ENCODE measurements at regions not wholly inside any gene's neighbourhood (a gene's known extent, or its start where the extent isn't known, plus 50 kb on each side); places are given as distances from the start of the nearest gene placed in this dataset.

DNA sequence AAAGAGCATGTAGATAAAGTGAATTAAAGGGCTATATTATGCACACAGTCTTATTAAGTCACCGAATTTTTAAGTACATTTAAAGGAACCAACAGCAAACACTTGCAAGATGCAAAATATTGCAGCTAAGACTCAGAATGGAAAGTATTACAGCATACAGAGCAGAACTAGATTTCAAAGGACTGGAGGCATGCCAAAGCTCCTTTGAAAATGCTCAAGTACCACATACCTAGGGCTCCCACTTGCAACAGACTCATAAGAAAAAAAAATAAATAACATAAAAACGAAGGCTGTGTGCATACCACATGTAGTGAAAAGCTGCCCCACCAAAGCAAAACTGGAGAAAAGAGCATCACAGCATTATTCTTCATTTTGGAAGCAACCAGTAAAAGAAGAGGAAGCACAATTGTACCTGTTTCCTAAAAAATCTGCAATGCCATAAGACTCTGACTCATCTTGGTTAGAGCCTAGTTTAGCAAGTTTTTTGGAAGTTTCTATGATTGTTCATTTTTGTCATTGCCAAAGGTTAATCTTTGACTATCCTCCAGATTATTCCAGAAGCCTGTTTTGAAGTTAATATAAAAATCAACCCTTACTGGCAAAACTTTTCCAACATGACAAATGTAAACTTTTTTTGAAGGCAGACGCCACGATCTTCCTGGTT is 306.0 kb upstream of the COL3A1 start:
- 69 to 74% methylated on average over 4 of the region's 4 CpGs for WGBS, 2 donors
- TF ChIP-seq, protein P1, sequence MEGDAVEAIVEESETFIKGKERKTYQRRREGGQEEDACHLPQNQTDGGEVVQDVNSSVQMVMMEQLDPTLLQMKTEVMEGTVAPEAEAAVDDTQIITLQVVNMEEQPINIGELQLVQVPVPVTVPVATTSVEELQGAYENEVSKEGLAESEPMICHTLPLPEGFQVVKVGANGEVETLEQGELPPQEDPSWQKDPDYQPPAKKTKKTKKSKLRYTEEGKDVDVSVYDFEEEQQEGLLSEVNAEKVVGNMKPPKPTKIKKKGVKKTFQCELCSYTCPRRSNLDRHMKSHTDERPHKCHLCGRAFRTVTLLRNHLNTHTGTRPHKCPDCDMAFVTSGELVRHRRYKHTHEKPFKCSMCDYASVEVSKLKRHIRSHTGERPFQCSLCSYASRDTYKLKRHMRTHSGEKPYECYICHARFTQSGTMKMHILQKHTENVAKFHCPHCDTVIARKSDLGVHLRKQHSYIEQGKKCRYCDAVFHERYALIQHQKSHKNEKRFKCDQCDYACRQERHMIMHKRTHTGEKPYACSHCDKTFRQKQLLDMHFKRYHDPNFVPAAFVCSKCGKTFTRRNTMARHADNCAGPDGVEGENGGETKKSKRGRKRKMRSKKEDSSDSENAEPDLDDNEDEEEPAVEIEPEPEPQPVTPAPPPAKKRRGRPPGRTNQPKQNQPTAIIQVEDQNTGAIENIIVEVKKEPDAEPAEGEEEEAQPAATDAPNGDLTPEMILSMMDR (IDR thresholded peaks at IDR 0.05): no peak
- TF ChIP-seq POLR2A (IDR thresholded peaks at IDR 0.05): no peak
- H3K36me3 ChIP-seq (ENCODE audit: low read depth, missing control alignments): no peaks in the 10 kb centered on the region
- H3K27me3 ChIP-seq: no peaks in the 10 kb centered on the region
- H3K4me1 ChIP-seq: no peaks in the 10 kb centered on the region
- H3K9me3 ChIP-seq: no peaks in the 10 kb centered on the region
- DNase-seq: no peak
- no peak overlapping the region for H3K4me3 ChIP-seq
- intact Hi-C loops (cut with DNase I; ENCODE audit: low total_unique reads): no loop called here
- no peak overlapping the region for H3K27ac ChIP-seq

DNA sequence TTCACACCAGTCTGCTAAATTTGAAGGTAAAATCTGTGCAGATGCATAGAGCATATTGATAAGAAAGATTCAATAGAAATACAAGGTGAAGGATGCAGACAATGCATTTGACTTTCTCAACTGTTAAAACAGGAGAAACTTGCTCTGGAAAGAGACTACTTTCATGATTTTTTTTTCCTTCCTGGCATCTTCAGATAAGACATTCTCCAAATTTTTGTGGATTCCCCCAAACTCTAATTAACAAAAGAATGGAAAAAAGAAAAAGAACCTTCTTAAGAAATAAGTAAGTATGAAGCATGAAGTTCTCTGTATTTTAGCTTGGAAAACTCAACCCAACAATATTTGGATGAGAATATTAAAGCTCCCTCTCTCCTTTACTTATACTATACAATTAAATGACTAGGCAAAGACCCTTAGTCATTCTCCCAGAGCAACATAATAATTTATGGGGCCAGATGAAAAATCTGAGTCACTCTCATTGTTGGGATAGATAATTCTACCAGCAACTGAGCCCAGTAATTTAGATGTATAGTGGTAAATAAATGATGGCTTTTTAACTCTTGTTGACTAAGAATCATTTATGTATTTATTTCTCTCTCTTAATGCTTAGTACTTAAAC is 298.7 kb upstream of the COL3A1 start:
- no peaks in the 10 kb centered on the region for H3K27me3 ChIP-seq
- no peak for TF ChIP-seq POLR2A (IDR thresholded peaks at IDR 0.05)
- TF ChIP-seq, protein P1 (IDR thresholded peaks at IDR 0.05): no peak
- no peaks in the 10 kb centered on the region for H3K36me3 ChIP-seq (ENCODE audit: low read depth, missing control alignments)
- intact Hi-C loops (cut with DNase I; ENCODE audit: low total_unique reads): no loop called here
- no peak overlapping the region for H3K4me3 ChIP-seq
- H3K27ac ChIP-seq: no peak overlapping the region
- no peaks in the 10 kb centered on the region for H3K9me3 ChIP-seq
- no peaks in the 10 kb centered on the region for H3K4me1 ChIP-seq
- no peak for DNase-seq

- no peak overlapping the region for H3K4me3 ChIP-seq
- intact Hi-C loops (cut with DNase I; ENCODE audit: low total_unique reads): no loop called here
- H3K9me3 ChIP-seq: no peaks in the 10 kb centered on the region
- TF ChIP-seq, protein P1 (IDR thresholded peaks at IDR 0.05): no peak
- no peak for TF ChIP-seq POLR2A (IDR thresholded peaks at IDR 0.05)
- H3K27ac ChIP-seq: no peak overlapping the region
- no peak for DNase-seq
- no peaks in the 10 kb centered on the region for H3K4me1 ChIP-seq
- 83 to 95% methylated on average over 1 of the region's 1 CpG for WGBS, 2 donors
- H3K27me3 ChIP-seq: no peaks in the 10 kb centered on the region
- no peaks in the 10 kb centered on the region for H3K36me3 ChIP-seq (ENCODE audit: low read depth, missing control alignments)
Measured at GRCh38 chr2:188676010-188676400, 298.2 kb upstream of the COL3A1 start.

GRCh38 chr2:188677142-188677541 is 297.0 kb upstream of the COL3A1 start:
- Histone ChIP-seq H3K27me3 (no peaks in the 10 kb centered on the region), H3K9me3 (no peaks in the 10 kb centered on the region), H3K36me3 (ENCODE audit: low read depth, missing control alignments) (no peaks in the 10 kb centered on the region), H3K27ac (no peak overlapping the region), H3K4me3 (no peak overlapping the region), H3K4me1 (no peaks in the 10 kb centered on the region)
- no peak for DNase-seq
- intact Hi-C loops (cut with DNase I; ENCODE audit: low total_unique reads): no loop called here
- TF ChIP-seq, protein P1 (IDR thresholded peaks at IDR 0.05): no peak
- no peak for TF ChIP-seq POLR2A (IDR thresholded peaks at IDR 0.05)

DNA sequence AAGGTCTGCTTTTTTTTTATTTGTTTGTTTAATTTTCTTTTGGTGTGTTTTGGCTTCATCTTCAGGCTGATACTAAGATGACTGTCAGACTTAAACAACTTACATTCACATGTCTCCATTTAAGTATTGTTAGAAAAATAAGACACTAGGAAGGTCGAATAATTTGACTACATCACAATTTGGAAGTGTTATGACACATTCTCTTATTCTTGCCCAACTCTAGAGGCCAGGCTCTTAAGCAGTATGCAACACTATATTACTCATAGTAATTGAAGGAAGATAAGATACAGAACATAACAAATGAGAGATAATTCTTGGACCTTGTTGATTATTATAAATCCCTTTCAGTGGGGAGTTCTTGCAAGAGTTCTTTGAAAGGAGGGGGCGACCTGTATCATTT is 295.3 kb upstream of the COL3A1 start:
- Histone ChIP-seq H3K27me3 (no peaks in the 10 kb centered on the region), H3K4me1 (no peaks in the 10 kb centered on the region), H3K27ac (no peak overlapping the region), H3K36me3 (ENCODE audit: low read depth, missing control alignments) (no peaks in the 10 kb centered on the region), H3K4me3 (no peak overlapping the region), H3K9me3 (no peaks in the 10 kb centered on the region)
- TF ChIP-seq, protein P1 (IDR thresholded peaks at IDR 0.05): no peak
- no peak for TF ChIP-seq POLR2A (IDR thresholded peaks at IDR 0.05)
- DNase-seq: no peak
- intact Hi-C loops (cut with DNase I; ENCODE audit: low total_unique reads): no loop called here
- WGBS, 2 donors: 76 to 82% methylated on average over 2 of the region's 2 CpGs

Measured in testis (tissue), 2 donors.